HepG2 (cell line): ENCODE measurements at regions not wholly inside any gene's neighbourhood (a gene's known extent, or its start where the extent isn't known, plus 50 kb on each side); places are given as distances from the start of the nearest gene placed in this dataset.

ENCODE experiments used
- CTCF ChIP-seq: sonication (generic); formaldehyde crosslinking; IDR thresholded peaks from 2 replicates; pipeline ENCODE4 v1.5.0; 2020; ENCODE audit warnings: mild to moderate bottlenecking, missing genetic modification reagents, moderate library complexity
- POLR2A ChIP-seq, 2 experiments: IDR thresholded peaks; 2 replicates each; pipeline ENCODE4 v1.6.1; 2011; ENCODE audit warnings: low read depth in 2 of 2, low read length in 2 of 2, mild to moderate bottlenecking in 1 of 2, moderate library complexity in 1 of 2; ENCODE audit not compliant: insufficient read depth in 1 of 2
- SP1 ChIP-seq, 2 experiments: fragments of 450-650 bp in 1 of 2; sonication (generic) in 1 of 2; formaldehyde crosslinking in 1 of 2; IDR thresholded peaks; 2 replicates each; pipeline versions ENCODE4 v1.4.0 to v1.6.1; 2016 to 2020; ENCODE audit warnings: missing genetic modification reagents in 1 of 2
- TOPORS ChIP-seq: sonication (generic); formaldehyde crosslinking; IDR thresholded peaks from 2 replicates; pipeline ENCODE4 v1.8.0; 2023; ENCODE audit warnings: mild to moderate bottlenecking, missing genetic modification reagents
- TP53 ChIP-seq: sonication (generic); formaldehyde crosslinking; conservative IDR thresholded peaks from 2 replicates; pipeline ENCODE4 v1.4.0; 2020; ENCODE audit warnings: missing genetic modification reagents
- ZNF770 ChIP-seq: sonication (generic); formaldehyde crosslinking; IDR thresholded peaks from 2 replicates; pipeline ENCODE4 v1.5.0; 2020; ENCODE audit warnings: mild to moderate bottlenecking, missing genetic modification reagents
- TF ChIP-seq, protein P1 (sequence below): sonication (generic); formaldehyde crosslinking; IDR thresholded peaks from 2 replicates; pipeline ENCODE4 v1.4.0; 2020; ENCODE audit warnings: missing genetic modification reagents
- TF ChIP-seq, protein P2 (sequence below): conservative IDR thresholded peaks from 2 replicates; pipeline ENCODE4 v1.6.1; 2018; ENCODE audit warnings: missing genetic modification reagents

DNA sequence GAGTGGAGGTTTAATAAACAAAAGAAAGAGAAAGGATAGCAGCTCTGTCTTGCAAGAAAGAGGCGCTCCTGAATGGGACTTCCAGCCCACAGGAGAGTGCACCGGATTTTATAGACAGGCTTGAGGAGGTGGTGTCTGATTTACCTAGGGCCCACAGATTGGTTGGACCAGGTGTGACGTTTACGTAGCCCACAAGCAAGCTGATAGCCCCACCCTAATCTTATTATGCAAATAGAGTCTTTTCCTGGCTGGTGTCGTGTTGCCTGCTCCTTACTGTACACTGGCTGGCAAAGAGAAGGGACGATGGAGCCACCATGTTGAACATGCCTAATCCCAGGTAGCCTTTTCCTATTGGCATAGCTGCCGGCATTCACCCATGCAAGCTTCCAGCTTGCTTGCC lies 319.7 kb upstream of the POM121L12 start:
- TF ChIP-seq TOPORS (CRISPR knock-in tag) = no peak
- TF ChIP-seq CTCF (CRISPR knock-in tag) = no peak
- TF ChIP-seq SP1 (IDR thresholded peaks at IDR 0.05) = no peak
- no peak for TF ChIP-seq SP1 (CRISPR knock-in tag; IDR thresholded peaks at IDR 0.05)
- TF ChIP-seq, protein P1, sequence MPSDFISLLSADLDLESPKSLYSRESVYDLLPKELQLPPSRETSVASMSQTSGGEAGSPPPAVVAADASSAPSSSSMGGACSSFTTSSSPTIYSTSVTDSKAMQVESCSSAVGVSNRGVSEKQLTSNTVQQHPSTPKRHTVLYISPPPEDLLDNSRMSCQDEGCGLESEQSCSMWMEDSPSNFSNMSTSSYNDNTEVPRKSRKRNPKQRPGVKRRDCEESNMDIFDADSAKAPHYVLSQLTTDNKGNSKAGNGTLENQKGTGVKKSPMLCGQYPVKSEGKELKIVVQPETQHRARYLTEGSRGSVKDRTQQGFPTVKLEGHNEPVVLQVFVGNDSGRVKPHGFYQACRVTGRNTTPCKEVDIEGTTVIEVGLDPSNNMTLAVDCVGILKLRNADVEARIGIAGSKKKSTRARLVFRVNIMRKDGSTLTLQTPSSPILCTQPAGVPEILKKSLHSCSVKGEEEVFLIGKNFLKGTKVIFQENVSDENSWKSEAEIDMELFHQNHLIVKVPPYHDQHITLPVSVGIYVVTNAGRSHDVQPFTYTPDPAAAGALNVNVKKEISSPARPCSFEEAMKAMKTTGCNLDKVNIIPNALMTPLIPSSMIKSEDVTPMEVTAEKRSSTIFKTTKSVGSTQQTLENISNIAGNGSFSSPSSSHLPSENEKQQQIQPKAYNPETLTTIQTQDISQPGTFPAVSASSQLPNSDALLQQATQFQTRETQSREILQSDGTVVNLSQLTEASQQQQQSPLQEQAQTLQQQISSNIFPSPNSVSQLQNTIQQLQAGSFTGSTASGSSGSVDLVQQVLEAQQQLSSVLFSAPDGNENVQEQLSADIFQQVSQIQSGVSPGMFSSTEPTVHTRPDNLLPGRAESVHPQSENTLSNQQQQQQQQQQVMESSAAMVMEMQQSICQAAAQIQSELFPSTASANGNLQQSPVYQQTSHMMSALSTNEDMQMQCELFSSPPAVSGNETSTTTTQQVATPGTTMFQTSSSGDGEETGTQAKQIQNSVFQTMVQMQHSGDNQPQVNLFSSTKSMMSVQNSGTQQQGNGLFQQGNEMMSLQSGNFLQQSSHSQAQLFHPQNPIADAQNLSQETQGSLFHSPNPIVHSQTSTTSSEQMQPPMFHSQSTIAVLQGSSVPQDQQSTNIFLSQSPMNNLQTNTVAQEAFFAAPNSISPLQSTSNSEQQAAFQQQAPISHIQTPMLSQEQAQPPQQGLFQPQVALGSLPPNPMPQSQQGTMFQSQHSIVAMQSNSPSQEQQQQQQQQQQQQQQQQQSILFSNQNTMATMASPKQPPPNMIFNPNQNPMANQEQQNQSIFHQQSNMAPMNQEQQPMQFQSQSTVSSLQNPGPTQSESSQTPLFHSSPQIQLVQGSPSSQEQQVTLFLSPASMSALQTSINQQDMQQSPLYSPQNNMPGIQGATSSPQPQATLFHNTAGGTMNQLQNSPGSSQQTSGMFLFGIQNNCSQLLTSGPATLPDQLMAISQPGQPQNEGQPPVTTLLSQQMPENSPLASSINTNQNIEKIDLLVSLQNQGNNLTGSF = no peak
- TF ChIP-seq POLR2A (IDR thresholded peaks at IDR 0.05; ENCODE audit: insufficient read depth in 1 of 2, low read depth in 2 of 2, low read length in 2 of 2) = no peak
- no peak for TF ChIP-seq TP53 (CRISPR knock-in tag)
- TF ChIP-seq, protein P2, sequence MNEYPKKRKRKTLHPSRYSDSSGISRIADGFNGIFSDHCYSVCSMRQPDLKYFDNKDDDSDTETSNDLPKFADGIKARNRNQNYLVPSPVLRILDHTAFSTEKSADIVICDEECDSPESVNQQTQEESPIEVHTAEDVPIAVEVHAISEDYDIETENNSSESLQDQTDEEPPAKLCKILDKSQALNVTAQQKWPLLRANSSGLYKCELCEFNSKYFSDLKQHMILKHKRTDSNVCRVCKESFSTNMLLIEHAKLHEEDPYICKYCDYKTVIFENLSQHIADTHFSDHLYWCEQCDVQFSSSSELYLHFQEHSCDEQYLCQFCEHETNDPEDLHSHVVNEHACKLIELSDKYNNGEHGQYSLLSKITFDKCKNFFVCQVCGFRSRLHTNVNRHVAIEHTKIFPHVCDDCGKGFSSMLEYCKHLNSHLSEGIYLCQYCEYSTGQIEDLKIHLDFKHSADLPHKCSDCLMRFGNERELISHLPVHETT (CRISPR knock-in tag) = no peak
- TF ChIP-seq ZNF770 (CRISPR knock-in tag) = no peak
